Peyer's patch (tissue), 4 donors: ENCODE measurements at regions not wholly inside any gene's neighbourhood (a gene's known extent, or its start where the extent isn't known, plus 50 kb on each side); places are given as distances from the start of the nearest gene placed in this dataset.
A peak's percentile ranks its signal among the peaks of the same experiment; 100 is the strongest.

Experiments used
- DNase-seq, 3 donors: peaks; one replicate each; pipeline ENCODE4 v3.0.0-alpha.2; 2017 to 2019
- H3K27ac ChIP-seq, 4 donors: fragments of 200-600 bp; sonication (generic); one replicate each; pipeline ENCODE4 v1.5.1; 2016 to 2019
- H3K27me3 ChIP-seq, 2 donors: fragments of 200-600 bp; sonication (generic); one replicate each; pipeline ENCODE4 v1.5.1; 2019
- H3K36me3 ChIP-seq, 3 donors: fragments of 200-600 bp; sonication (generic); one replicate each; pipeline ENCODE4 v1.5.1; 2016 to 2019
- H3K4me1 ChIP-seq, 4 donors: fragments of 200-600 bp; sonication (generic); one replicate each; pipeline ENCODE4 v1.5.1; 2016 to 2019
- H3K4me3 ChIP-seq, 4 donors: fragments of 200-600 bp; sonication (generic); 1 replicate in 3 of 4; 2 replicates in 1 of 4; pipeline ENCODE4 v1.5.1; 2016 to 2019; ENCODE audit warnings: mild to moderate bottlenecking in 1 of 4
- H3K9me3 ChIP-seq, 4 donors: fragments of 200-600 bp; sonication (generic); one replicate each; pipeline ENCODE4 v1.5.1; 2016 to 2019; ENCODE audit warnings: mild to moderate bottlenecking in 1 of 4
- CTCF ChIP-seq, 6 experiments: fragments of 450-650 bp in 4 of 6; fragments of 200-600 bp in 2 of 6; sonication (generic) in 1 of 6; IDR thresholded peaks; one replicate each; pipeline ENCODE4 v1.5.1; 2017 to 2019; ENCODE audit warnings: antibody characterized with exemption in 6 of 6, mild to moderate bottlenecking in 3 of 6, moderate library complexity in 1 of 6
- POLR2A ChIP-seq, 2 donors: fragments of 450-650 bp; IDR thresholded peaks; one replicate each; pipeline ENCODE4 v1.5.1; 2017; ENCODE audit warnings: antibody characterized with exemption in 2 of 2, mild to moderate bottlenecking in 2 of 2, moderate library complexity in 2 of 2
- small RNA-seq, 2 donors: library from RNA; depleted of rRNA; stranded (forward); fragments of <200 nt; gene quantifications; one replicate each; pipeline ENCODE3, GENCODE V24; 2016

- H3K27ac ChIP-seq, result no peak overlapping the region
- DNase-seq, result no peak
- H3K4me1 ChIP-seq, result no peaks in the 10 kb centered on the region
- no peaks in the 10 kb centered on the region for H3K9me3 ChIP-seq
- H3K36me3 ChIP-seq, result no peaks in the 10 kb centered on the region
- H3K4me3 ChIP-seq, result no peak overlapping the region
- TF ChIP-seq CTCF (IDR thresholded peaks at IDR 0.05), result no peak
- no peak for TF ChIP-seq POLR2A (IDR thresholded peaks at IDR 0.05)
- H3K27me3 ChIP-seq, result no peaks in the 10 kb centered on the region
Observed at GRCh38 chr3:11949351-11949750, 54.8 kb upstream of the SYN2 start.

- Histone ChIP-seq H3K4me1 (no peaks in the 10 kb centered on the region), H3K4me3 (no peak overlapping the region), H3K36me3 (no peaks in the 10 kb centered on the region), H3K27me3 (no peaks in the 10 kb centered on the region), H3K9me3 (no peaks in the 10 kb centered on the region), H3K27ac (no peak overlapping the region)
- TF ChIP-seq CTCF (IDR thresholded peaks at IDR 0.05) (no peak), POLR2A (IDR thresholded peaks at IDR 0.05) (no peak)
- DNase-seq, result no peak
Observed at GRCh38 chr3:11950576-11950975, 53.6 kb upstream of the SYN2 start.

- Histone ChIP-seq H3K4me1 (no peaks in the 10 kb centered on the region), H3K9me3 (no peaks in the 10 kb centered on the region), H3K36me3 (no peaks in the 10 kb centered on the region), H3K27me3 (no peaks in the 10 kb centered on the region), H3K27ac (no peak overlapping the region), H3K4me3 (no peak overlapping the region)
- DNase-seq, result no peak
- TF ChIP-seq CTCF (IDR thresholded peaks at IDR 0.05), result no peak
Observed at GRCh38 chr3:11953350-11953749, 50.8 kb upstream of the SYN2 start.

- no peak overlapping the region for H3K4me3 ChIP-seq
- H3K4me1 ChIP-seq, result no peaks in the 10 kb centered on the region
- no peak overlapping the region for H3K27ac ChIP-seq
- TF ChIP-seq POLR2A (IDR thresholded peaks at IDR 0.05), result no peak
- no peak for TF ChIP-seq CTCF (IDR thresholded peaks at IDR 0.05)
- DNase-seq, result no peak
- H3K36me3 ChIP-seq, result no peaks in the 10 kb centered on the region
- H3K9me3 ChIP-seq, result no peaks in the 10 kb centered on the region
- H3K27me3 ChIP-seq, result no peaks in the 10 kb centered on the region
Observed at GRCh38 chr3:11953778-11954177, 50.4 kb upstream of the SYN2 start.

GRCh38 chr3:11954312-11954934 lies 49.8 kb upstream of the SYN2 start:
- no peaks in the 10 kb centered on the region for H3K36me3 ChIP-seq
- H3K27ac ChIP-seq, result no peak overlapping the region
- no peak for TF ChIP-seq CTCF (IDR thresholded peaks at IDR 0.05)
- no peak for TF ChIP-seq POLR2A (IDR thresholded peaks at IDR 0.05)
- no peak overlapping the region for H3K4me3 ChIP-seq
- H3K27me3 ChIP-seq, result no peaks in the 10 kb centered on the region
- DNase-seq, result peak in 1 of 3 donors; percentile 57
- H3K9me3 ChIP-seq, result no peaks in the 10 kb centered on the region
- no peaks in the 10 kb centered on the region for H3K4me1 ChIP-seq

Small RNA genes in the stretch of these regions (small RNA-seq; reads per million reads assigned to genes)
- 0 to 0.19 reads per million in 2 donors for gene RN7SL147P
